ENCODE measurements at regions not wholly inside any gene's neighbourhood (a gene's known extent, or its start where the extent isn't known, plus 50 kb on each side); places are given as distances from the start of the nearest gene placed in this dataset.

- TF ChIP-seq, protein P1, sequence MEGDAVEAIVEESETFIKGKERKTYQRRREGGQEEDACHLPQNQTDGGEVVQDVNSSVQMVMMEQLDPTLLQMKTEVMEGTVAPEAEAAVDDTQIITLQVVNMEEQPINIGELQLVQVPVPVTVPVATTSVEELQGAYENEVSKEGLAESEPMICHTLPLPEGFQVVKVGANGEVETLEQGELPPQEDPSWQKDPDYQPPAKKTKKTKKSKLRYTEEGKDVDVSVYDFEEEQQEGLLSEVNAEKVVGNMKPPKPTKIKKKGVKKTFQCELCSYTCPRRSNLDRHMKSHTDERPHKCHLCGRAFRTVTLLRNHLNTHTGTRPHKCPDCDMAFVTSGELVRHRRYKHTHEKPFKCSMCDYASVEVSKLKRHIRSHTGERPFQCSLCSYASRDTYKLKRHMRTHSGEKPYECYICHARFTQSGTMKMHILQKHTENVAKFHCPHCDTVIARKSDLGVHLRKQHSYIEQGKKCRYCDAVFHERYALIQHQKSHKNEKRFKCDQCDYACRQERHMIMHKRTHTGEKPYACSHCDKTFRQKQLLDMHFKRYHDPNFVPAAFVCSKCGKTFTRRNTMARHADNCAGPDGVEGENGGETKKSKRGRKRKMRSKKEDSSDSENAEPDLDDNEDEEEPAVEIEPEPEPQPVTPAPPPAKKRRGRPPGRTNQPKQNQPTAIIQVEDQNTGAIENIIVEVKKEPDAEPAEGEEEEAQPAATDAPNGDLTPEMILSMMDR (conservative IDR thresholded peaks at IDR 0.05), result no peak
- TF ChIP-seq ZFX (IDR thresholded peaks at IDR 0.05), result no peak
Measured at GRCh38 chr13:85434927-85435326, 364.3 kb downstream of the SLITRK6 start.
